ENCODE measurements at regions not wholly inside any gene's neighbourhood (a gene's known extent, or its start where the extent isn't known, plus 50 kb on each side); places are given as distances from the start of the nearest gene placed in this dataset.
A peak's percentile ranks its signal among the peaks of the same experiment; 100 is the strongest.
"Not testable (repeated sequence)": the region's sequence is repeated elsewhere in the genome, so short reads cannot be mapped to it uniquely, and the experiment has no call there.

DNA sequence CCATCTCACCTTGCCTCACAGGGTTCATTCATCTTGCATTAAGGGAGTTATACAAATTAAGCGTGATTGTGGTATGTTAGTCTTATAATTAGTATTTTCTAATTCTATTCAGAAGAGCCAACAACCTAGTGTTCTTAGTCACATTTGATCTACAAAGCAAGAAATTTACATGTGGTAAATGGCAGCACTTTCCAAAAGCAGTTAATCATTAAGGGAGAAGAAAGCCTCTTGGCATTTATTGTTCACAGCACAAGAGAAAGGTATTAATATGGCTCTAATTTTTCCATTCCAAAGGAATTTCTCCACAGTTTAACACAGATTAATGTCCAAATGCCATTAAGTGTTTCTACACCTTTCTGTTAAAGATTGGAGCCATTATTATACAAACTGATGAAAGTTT lies 1077.1 kb downstream of the ZPLD1 start:
- Mint-ChIP-seq H3K27me3 (ENCODE audit: unreplicated experiment) (no peaks in the 10 kb centered on the region), H3K4me1 (ENCODE audit: low read depth, unreplicated experiment) (no peaks in the 10 kb centered on the region), H3K36me3 (ENCODE audit: unreplicated experiment) (no peaks in the 10 kb centered on the region), H3K4me3 (ENCODE audit: unreplicated experiment) (no peak overlapping the region), H3K9me3 (ENCODE audit: unreplicated experiment) (peaks cover 2% of the 10 kb centered on the region), H3K27ac (ENCODE audit: unreplicated experiment) (no peak overlapping the region)
- TF ChIP-seq, protein P1, sequence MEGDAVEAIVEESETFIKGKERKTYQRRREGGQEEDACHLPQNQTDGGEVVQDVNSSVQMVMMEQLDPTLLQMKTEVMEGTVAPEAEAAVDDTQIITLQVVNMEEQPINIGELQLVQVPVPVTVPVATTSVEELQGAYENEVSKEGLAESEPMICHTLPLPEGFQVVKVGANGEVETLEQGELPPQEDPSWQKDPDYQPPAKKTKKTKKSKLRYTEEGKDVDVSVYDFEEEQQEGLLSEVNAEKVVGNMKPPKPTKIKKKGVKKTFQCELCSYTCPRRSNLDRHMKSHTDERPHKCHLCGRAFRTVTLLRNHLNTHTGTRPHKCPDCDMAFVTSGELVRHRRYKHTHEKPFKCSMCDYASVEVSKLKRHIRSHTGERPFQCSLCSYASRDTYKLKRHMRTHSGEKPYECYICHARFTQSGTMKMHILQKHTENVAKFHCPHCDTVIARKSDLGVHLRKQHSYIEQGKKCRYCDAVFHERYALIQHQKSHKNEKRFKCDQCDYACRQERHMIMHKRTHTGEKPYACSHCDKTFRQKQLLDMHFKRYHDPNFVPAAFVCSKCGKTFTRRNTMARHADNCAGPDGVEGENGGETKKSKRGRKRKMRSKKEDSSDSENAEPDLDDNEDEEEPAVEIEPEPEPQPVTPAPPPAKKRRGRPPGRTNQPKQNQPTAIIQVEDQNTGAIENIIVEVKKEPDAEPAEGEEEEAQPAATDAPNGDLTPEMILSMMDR (IDR thresholded peaks at IDR 0.05; ENCODE audit: partially characterized antibody, unreplicated experiment): no peak
- no peak for DNase-seq

GRCh38 chr3:103512595-103512994 lies 1077.8 kb downstream of the ZPLD1 start:
- peaks cover 2% of the 10 kb centered on the region for H3K9me3 Mint-ChIP-seq (ENCODE audit: unreplicated experiment)
- TF ChIP-seq, protein P1 (IDR thresholded peaks at IDR 0.05; ENCODE audit: partially characterized antibody, unreplicated experiment): no peak
- H3K36me3 Mint-ChIP-seq (ENCODE audit: unreplicated experiment): peaks cover 5% of the 10 kb centered on the region
- no peaks in the 10 kb centered on the region for H3K27me3 Mint-ChIP-seq (ENCODE audit: unreplicated experiment)
- no peak overlapping the region for H3K27ac Mint-ChIP-seq (ENCODE audit: unreplicated experiment)
- H3K4me1 Mint-ChIP-seq (ENCODE audit: low read depth, unreplicated experiment): no peaks in the 10 kb centered on the region
- H3K4me3 Mint-ChIP-seq (ENCODE audit: unreplicated experiment): no peak overlapping the region
- no peak for DNase-seq

DNA sequence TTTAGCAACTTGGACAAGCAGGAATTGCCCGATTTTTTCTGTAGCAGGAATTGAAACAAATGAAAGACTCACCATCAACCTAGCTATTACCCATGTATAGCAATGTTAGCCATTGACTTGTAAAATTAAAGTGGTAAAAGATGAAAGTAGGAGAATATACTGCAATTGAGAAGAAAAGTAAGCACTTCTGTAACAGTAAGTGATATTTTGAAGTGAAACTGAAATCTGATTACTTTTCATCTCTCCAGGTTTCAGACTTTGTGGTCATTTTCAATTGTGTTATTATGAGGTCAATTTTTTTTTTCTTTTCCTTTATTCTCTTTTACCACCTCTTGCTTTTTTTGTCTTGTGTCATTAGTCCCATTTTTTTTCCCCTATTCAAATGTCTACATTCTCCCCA lies 1078.2 kb downstream of the ZPLD1 start:
- Mint-ChIP-seq H3K4me3 (ENCODE audit: unreplicated experiment) (no peak overlapping the region), H3K9me3 (ENCODE audit: unreplicated experiment) (peaks cover 2% of the 10 kb centered on the region), H3K27ac (ENCODE audit: unreplicated experiment) (no peak overlapping the region)

GRCh38 chr3:103515116-103515515 lies 1080.3 kb downstream of the ZPLD1 start:
- Mint-ChIP-seq H3K4me1 (ENCODE audit: low read depth, unreplicated experiment) (no peaks in the 10 kb centered on the region), H3K36me3 (ENCODE audit: unreplicated experiment) (peaks cover 11% of the 10 kb centered on the region), H3K27me3 (ENCODE audit: unreplicated experiment) (no peaks in the 10 kb centered on the region), H3K27ac (ENCODE audit: unreplicated experiment) (no peak overlapping the region), H3K9me3 (ENCODE audit: unreplicated experiment) (peaks cover 2% of the 10 kb centered on the region), H3K4me3 (ENCODE audit: unreplicated experiment) (no peak overlapping the region)
- DNase-seq: no peak
- TF ChIP-seq, protein P1 (IDR thresholded peaks at IDR 0.05; ENCODE audit: partially characterized antibody, unreplicated experiment): no peak

More for the DNA sequence above, 1078.2 kb downstream of the ZPLD1 start:
- peaks cover 5% of the 10 kb centered on the region for H3K36me3 Mint-ChIP-seq (ENCODE audit: unreplicated experiment)
- TF ChIP-seq, protein P1 (IDR thresholded peaks at IDR 0.05; ENCODE audit: partially characterized antibody, unreplicated experiment): no peak
- no peak for DNase-seq
- no peaks in the 10 kb centered on the region for H3K27me3 Mint-ChIP-seq (ENCODE audit: unreplicated experiment)
- no peaks in the 10 kb centered on the region for H3K4me1 Mint-ChIP-seq (ENCODE audit: low read depth, unreplicated experiment)

- no peak overlapping the region for H3K4me3 Mint-ChIP-seq (ENCODE audit: unreplicated experiment)
- no peak overlapping the region for H3K27ac Mint-ChIP-seq (ENCODE audit: unreplicated experiment)
- H3K9me3 Mint-ChIP-seq (ENCODE audit: unreplicated experiment): peaks cover 2% of the 10 kb centered on the region
- H3K36me3 Mint-ChIP-seq (ENCODE audit: unreplicated experiment): peaks cover 25% of the 10 kb centered on the region
- no peaks in the 10 kb centered on the region for H3K4me1 Mint-ChIP-seq (ENCODE audit: low read depth, unreplicated experiment)
- TF ChIP-seq, protein P1 (IDR thresholded peaks at IDR 0.05; ENCODE audit: partially characterized antibody, unreplicated experiment): no peak
- DNase-seq: no peak
- H3K27me3 Mint-ChIP-seq (ENCODE audit: unreplicated experiment): peaks cover 3% of the 10 kb centered on the region
Observed at GRCh38 chr3:103516950-103517349, 1082.1 kb downstream of the ZPLD1 start.

GRCh38 chr3:103531327-103531726 lies 1096.5 kb downstream of the ZPLD1 start:
- peaks cover 21% of the 10 kb centered on the region for H3K9me3 Mint-ChIP-seq (ENCODE audit: unreplicated experiment)

More at GRCh38 chr3:103531327-103531726, 1096.5 kb downstream of the ZPLD1 start:
- DNase-seq: peak; percentile 28
- not testable (repeated sequence) for H3K4me3 Mint-ChIP-seq (ENCODE audit: unreplicated experiment); H3K27me3 Mint-ChIP-seq (ENCODE audit: unreplicated experiment); H3K36me3 Mint-ChIP-seq (ENCODE audit: unreplicated experiment)
- Mint-ChIP-seq H3K4me1 (ENCODE audit: low read depth, unreplicated experiment) (peaks cover 48% of the 10 kb centered on the region), H3K27ac (ENCODE audit: unreplicated experiment) (peak overlapping the region; percentile 74)
